Common myeloid progenitor, CD34-positive (primary cell): ENCODE measurements at regions not wholly inside any gene's neighbourhood (a gene's known extent, or its start where the extent isn't known, plus 50 kb on each side); places are given as distances from the start of the nearest gene placed in this dataset.

Experiments
- CTCF ChIA-PET: fragments of 350-600 bp; sonication (Branson Sonifier 250); formaldehyde crosslinking; loops from one replicate; lab custom pipeline; 2021; ENCODE audit warnings: antibody characterized with exemption; lab: Charles Lee
- POLR2A ChIA-PET: fragments of 350-600 bp; sonication (Branson Sonifier 250); formaldehyde crosslinking; loops from one replicate; lab custom pipeline; 2021; ENCODE audit warnings: antibody characterized with exemption; lab: Charles Lee
- DNase-seq, 3 donors: peaks; one replicate each; pipeline versions ENCODE4 v3.0.0 to v3.0.0-alpha.2; 2013
- H3K27ac ChIP-seq, 2 experiments: 1 replicate in 1 of 2; 2 replicates in 1 of 2; pipeline ENCODE4 v1.7.0; 2013; ENCODE audit warnings: inconsistent platforms in 2 of 2, low read length in 2 of 2, mild to moderate bottlenecking in 2 of 2, low read depth in 1 of 2, moderate library complexity in 1 of 2; ENCODE audit not compliant: severe bottlenecking in 2 of 2, insufficient read depth in 1 of 2, poor library complexity in 1 of 2
- H3K27me3 ChIP-seq, 5 experiments: replicated peaks in 2 of 5; 1 replicate in 3 of 5; 2 replicates in 2 of 5; pipeline versions ENCODE4 v1.6.1 to v1.7.0; 2013; ENCODE audit warnings: low read length in 4 of 5, mild to moderate bottlenecking in 2 of 5, moderate library complexity in 2 of 5, inconsistent platforms in 1 of 5; ENCODE audit not compliant: insufficient read depth in 5 of 5, control insufficient read depth in 4 of 5
- H3K36me3 ChIP-seq, 4 experiments: 1 replicate in 2 of 4; 2 replicates in 2 of 4; pipeline versions ENCODE4 v1.6.1 to v1.7.0; 2013; ENCODE audit warnings: low read length in 3 of 4, control low read depth in 1 of 4, mild to moderate bottlenecking in 1 of 4; ENCODE audit not compliant: control insufficient read depth in 4 of 4, insufficient read depth in 4 of 4
- H3K4me1 ChIP-seq, 4 experiments: 1 replicate in 3 of 4; 2 replicates in 1 of 4; pipeline versions ENCODE4 v1.6.1 to v1.7.1; 2013; ENCODE audit warnings: low read length in 3 of 4, mild to moderate bottlenecking in 3 of 4, control low read depth in 1 of 4, inconsistent platforms in 1 of 4, moderate library complexity in 1 of 4; ENCODE audit not compliant: control insufficient read depth in 4 of 4, insufficient read depth in 4 of 4; ENCODE audit errors: control extremely low read depth in 1 of 4
- H3K4me3 ChIP-seq, 7 experiments: 1 replicate in 4 of 7; 2 replicates in 3 of 7; pipeline versions ENCODE4 v1.5.1 to v1.7.0; 2013; ENCODE audit warnings: mild to moderate bottlenecking in 7 of 7, low read length in 6 of 7, moderate library complexity in 6 of 7, inconsistent platforms in 2 of 7, low read depth in 2 of 7, control low read depth in 1 of 7; ENCODE audit not compliant: insufficient read depth in 4 of 7, control insufficient read depth in 1 of 7; ENCODE audit errors: extremely low read depth in 1 of 7
- H3K9me3 ChIP-seq, 5 experiments: 1 replicate in 4 of 5; 2 replicates in 1 of 5; pipeline versions ENCODE4 v1.6.1 to v1.7.1; 2013; ENCODE audit warnings: low read length in 4 of 5, mild to moderate bottlenecking in 2 of 5, inconsistent platforms in 1 of 5, low read depth in 1 of 5, moderate library complexity in 1 of 5; ENCODE audit not compliant: control insufficient read depth in 4 of 5, insufficient read depth in 2 of 5; ENCODE audit errors: control extremely low read depth in 1 of 5
- WGBS: methylation state at CpG from one replicate; pipeline ENCODE4 v1.1.5; 2013; ENCODE audit not compliant: insufficient coverage; 5-methylcytosine and 5-hydroxymethylcytosine counted together

GRCh38 chr11:42524534-42525227, 787.1 kb upstream of the API5 start:
- CTCF ChIA-PET: interaction anchor here (0.6 to 4.3 kb wide), 16 partner anchors 8 to 1070 kb away, joined by 3 to 41 read pairs (median 3); partner anchors contain the start of gene LRRC4C
- WGBS: 0% methylated on average over 4 of the region's 7 CpGs
- H3K9me3 ChIP-seq: no peaks in the 10 kb centered on the region
- DNase-seq: peak; percentile 43 to 81 (median 71)
- H3K27ac ChIP-seq: no peak overlapping the region
- POLR2A ChIA-PET: no interaction called here
- H3K4me1 ChIP-seq: no peaks in the 10 kb centered on the region
- H3K36me3 ChIP-seq: no peaks in the 10 kb centered on the region
- no peak overlapping the region for H3K4me3 ChIP-seq
- H3K27me3 ChIP-seq: peaks cover 0 to 1% (median 0%) of the 10 kb centered on the region in 5 experiments

DNA sequence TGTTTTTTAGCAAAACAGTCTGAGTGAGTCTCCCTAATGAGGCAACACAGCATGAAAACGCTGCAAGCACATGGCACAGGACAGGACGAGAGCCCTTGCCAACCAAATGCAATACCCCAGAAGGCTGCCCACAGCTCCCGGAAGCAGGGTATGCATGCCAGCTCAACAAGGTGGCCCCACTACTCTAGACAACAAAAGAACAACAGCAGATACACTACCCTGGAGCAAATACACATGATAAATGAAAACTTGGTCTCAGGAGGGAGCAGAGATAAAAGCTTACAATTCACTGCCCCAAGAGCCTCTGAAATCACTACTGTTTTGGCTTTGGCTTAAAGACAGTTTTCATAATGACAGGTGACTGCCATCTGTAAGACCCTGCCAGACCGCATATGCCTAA, 785.4 kb upstream of the API5 start:
- DNase-seq: no peak
- H3K27me3 ChIP-seq: peaks cover 0 to 1% (median 0%) of the 10 kb centered on the region in 5 experiments
- ChIA-PET POLR2A (no interaction called here), CTCF (interaction anchor here (0.7 to 4.3 kb wide), 2 partner anchors 1026 to 1067 kb away, joined by 3 to 41 read pairs; partner anchors contain the start of gene LRRC4C)
- H3K27ac ChIP-seq: no peak overlapping the region
- no peaks in the 10 kb centered on the region for H3K36me3 ChIP-seq
- H3K4me1 ChIP-seq: no peaks in the 10 kb centered on the region
- H3K9me3 ChIP-seq: no peaks in the 10 kb centered on the region
- 67% methylated on average over 2 of the region's 4 CpGs for WGBS
- H3K4me3 ChIP-seq: no peak overlapping the region

DNA sequence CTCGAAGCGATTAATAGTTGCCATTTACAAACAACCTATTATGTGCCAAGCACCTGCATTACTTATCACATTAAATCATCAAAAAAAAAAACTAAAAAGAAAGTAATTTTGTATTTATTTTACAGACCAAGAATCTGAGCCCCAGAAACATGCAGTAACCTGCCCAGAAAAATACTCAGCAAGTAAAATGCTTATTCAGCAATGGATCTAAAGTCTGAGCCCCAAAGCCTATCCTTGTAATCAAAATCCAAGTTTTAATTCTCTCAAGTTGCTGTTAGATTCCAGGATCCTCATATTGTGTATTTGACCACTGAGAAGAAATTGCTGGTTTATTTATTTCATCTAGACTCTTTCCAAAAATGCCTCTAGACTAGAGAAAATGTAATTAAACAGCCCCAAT, 783.3 kb upstream of the API5 start:
- Histone ChIP-seq H3K9me3 (no peaks in the 10 kb centered on the region), H3K36me3 (no peaks in the 10 kb centered on the region), H3K27ac (no peak overlapping the region), H3K4me3 (no peak overlapping the region), H3K27me3 (peaks cover 0 to 1% (median 0%) of the 10 kb centered on the region in 5 experiments), H3K4me1 (no peaks in the 10 kb centered on the region)
- no peak for DNase-seq
- ChIA-PET CTCF (no interaction called here), POLR2A (no interaction called here)
- WGBS: no CpG with 5 or more reads among the region's 2 CpGs

- Histone ChIP-seq H3K4me1 (no peaks in the 10 kb centered on the region), H3K9me3 (no peaks in the 10 kb centered on the region), H3K27ac (no peak overlapping the region), H3K27me3 (peaks cover 0 to 1% (median 0%) of the 10 kb centered on the region in 5 experiments), H3K4me3 (no peak overlapping the region), H3K36me3 (no peaks in the 10 kb centered on the region)
- no peak for DNase-seq
- ChIA-PET POLR2A (no interaction called here), CTCF (no interaction called here)
- WGBS: 97% methylated on average over 2 of the region's 2 CpGs
Observed at GRCh38 chr11:42528911-42529310, 782.9 kb upstream of the API5 start.

DNA sequence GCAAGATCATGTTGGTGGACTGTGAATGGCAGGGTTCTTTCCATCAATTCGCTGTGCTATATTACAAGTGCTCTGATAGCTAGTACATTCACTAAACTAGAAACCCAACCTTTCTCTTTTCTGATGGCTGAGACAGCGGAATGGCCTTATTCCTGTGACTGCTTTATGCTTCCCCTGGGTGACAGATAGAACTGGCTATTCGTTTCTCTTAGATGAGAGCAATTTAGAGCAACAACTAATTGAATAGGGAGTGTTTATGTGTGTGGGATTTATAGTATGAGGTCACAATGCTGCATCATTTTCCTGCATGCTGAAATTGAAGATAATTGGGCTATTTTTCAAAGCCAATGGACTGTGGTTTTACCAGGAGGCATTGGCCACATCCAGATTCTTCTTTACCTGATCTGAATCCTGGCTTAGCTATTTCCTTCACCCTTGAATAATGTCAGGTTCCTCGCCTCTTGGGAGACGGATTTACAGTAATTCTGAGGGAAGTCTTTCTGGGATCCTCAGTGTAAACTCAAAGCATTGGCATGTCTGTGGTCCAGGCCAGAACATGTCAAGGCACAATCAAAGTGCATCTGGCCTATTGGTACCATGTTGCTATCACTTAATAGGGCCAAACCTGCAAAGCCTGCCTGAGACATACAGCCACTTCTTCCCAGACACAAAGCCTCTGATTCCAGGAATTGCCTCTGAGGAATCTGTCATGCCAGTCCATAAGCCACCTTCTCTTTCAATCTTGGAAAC, 775.0 kb upstream of the API5 start:
- Histone ChIP-seq H3K9me3 (peaks cover 0 to 2% (median 0%) of the 10 kb centered on the region in 5 experiments), H3K27ac (no peak overlapping the region), H3K4me1 (no peaks in the 10 kb centered on the region), H3K27me3 (no peaks in the 10 kb centered on the region), H3K4me3 (no peak overlapping the region), H3K36me3 (no peaks in the 10 kb centered on the region)
- no peak for DNase-seq
- ChIA-PET POLR2A (no interaction called here), CTCF (no interaction called here)
- 100% methylated on average over 4 of the region's 5 CpGs for WGBS

- CTCF ChIA-PET: interaction anchor here (1.1 kb wide), 1 partner anchor 13 kb away, joined by 3 read pairs; no protein-coding TSS in a partner anchor
- 43% methylated on average over 1 of the region's 1 CpG for WGBS
- POLR2A ChIA-PET: no interaction called here
- Histone ChIP-seq H3K4me1 (peaks cover 0 to 18% (median 5%) of the 10 kb centered on the region in 4 experiments), H3K36me3 (no peaks in the 10 kb centered on the region), H3K9me3 (peaks cover 0 to 2% (median 0%) of the 10 kb centered on the region in 5 experiments), H3K4me3 (no peak overlapping the region), H3K27ac (no peak overlapping the region), H3K27me3 (no peaks in the 10 kb centered on the region)
- no peak for DNase-seq
Observed at GRCh38 chr11:42542336-42542735, 769.5 kb upstream of the API5 start.
